Keratinocyte (primary cell): ENCODE measurements at regions not wholly inside any gene's neighbourhood (a gene's known extent, or its start where the extent isn't known, plus 50 kb on each side); places are given as distances from the start of the nearest gene placed in this dataset.

Experiments
- DNase-seq: peaks from one replicate; pipeline ENCODE4 v3.0.0-alpha.2; 2011; ENCODE audit warnings: low read depth, missing footprints, low spot score
- FAIRE-seq: peaks from 2 replicates; lab custom pipeline; 2011; peaks lifted over from hg19 to GRCh38; lab: Jason Lieb, UNC
- H2AFZ ChIP-seq: 2 replicates; pipeline ENCODE4 v1.6.0; 2012; ENCODE audit warnings: low read length, control low read depth, inconsistent platforms; ENCODE audit not compliant: control insufficient read depth
- H3K27ac ChIP-seq: 2 replicates; pipeline ENCODE4 v1.5.1; 2011; ENCODE audit warnings: low read length; ENCODE audit not compliant: control insufficient read depth, insufficient read depth
- H3K27me3 ChIP-seq: 3 replicates; pipeline ENCODE4 v1.6.0; 2011; ENCODE audit warnings: low read length; ENCODE audit not compliant: control insufficient read depth, insufficient read depth; ENCODE audit errors: extremely low read depth
- H3K36me3 ChIP-seq, 2 experiments: 2 replicates in 1 of 2; 3 replicates in 1 of 2; pipeline ENCODE4 v1.5.1; 2011; ENCODE audit warnings: low read length in 2 of 2, mild to moderate bottlenecking in 1 of 2; ENCODE audit not compliant: control insufficient read depth in 2 of 2, insufficient read depth in 2 of 2; ENCODE audit errors: extremely low read depth in 1 of 2
- H3K4me1 ChIP-seq: 3 replicates; pipeline ENCODE4 v1.5.1; 2011; ENCODE audit warnings: low read length; ENCODE audit not compliant: control insufficient read depth, insufficient read depth; ENCODE audit errors: extremely low read depth
- H3K4me2 ChIP-seq: 3 replicates; pipeline ENCODE4 v1.6.0; 2011; ENCODE audit warnings: low read depth, low read length; ENCODE audit not compliant: control insufficient read depth, insufficient read depth; ENCODE audit errors: extremely low read depth
- H3K4me3 ChIP-seq, 3 experiments: fragments of 200-600 bp in 1 of 3; sonication (generic) in 1 of 3; 2 replicates in 2 of 3; 3 replicates in 1 of 3; pipeline ENCODE4 v1.5.1; 2011 to 2016; ENCODE audit warnings: low read length in 3 of 3, mild to moderate bottlenecking in 3 of 3, control low read depth in 2 of 3, inconsistent platforms in 1 of 3, low read depth in 1 of 3, mixed read lengths in 1 of 3, mixed run types in 1 of 3, moderate library complexity in 1 of 3; ENCODE audit not compliant: control insufficient read depth in 2 of 3, insufficient read depth in 2 of 3; ENCODE audit errors: extremely low read depth in 1 of 3
- H3K79me2 ChIP-seq: 2 replicates; pipeline ENCODE4 v1.6.0; 2012; ENCODE audit warnings: low read length; ENCODE audit not compliant: control insufficient read depth, insufficient read depth
- H3K9ac ChIP-seq: 3 replicates; pipeline ENCODE4 v1.6.0; 2011; ENCODE audit warnings: low read length; ENCODE audit not compliant: control insufficient read depth, insufficient read depth; ENCODE audit errors: extremely low read depth
- H3K9me1 ChIP-seq: 3 replicates; pipeline ENCODE4 v1.6.0; 2011; ENCODE audit warnings: low read length; ENCODE audit not compliant: control insufficient read depth, insufficient read depth; ENCODE audit errors: extremely low read depth
- H3K9me3 ChIP-seq: 2 replicates; pipeline ENCODE4 v1.5.1; 2012; ENCODE audit warnings: low read depth, low read length; ENCODE audit not compliant: control insufficient read depth
- H4K20me1 ChIP-seq: 3 replicates; pipeline ENCODE4 v1.6.0; 2011; ENCODE audit warnings: low read length; ENCODE audit not compliant: control insufficient read depth, insufficient read depth; ENCODE audit errors: extremely low read depth
- EZH2 ChIP-seq: IDR thresholded peaks from one replicate; pipeline ENCODE4 v1.6.1; 2012; ENCODE audit warnings: inconsistent platforms, mild to moderate bottlenecking, low read length, moderate library complexity
- dilution Hi-C: fragments of 300-500 bp; cut with MboI; formaldehyde crosslinking; loops from one replicate; pipeline ENCODE4 v1.7.0; 2020; ENCODE audit warnings: low sequenced_read_pairs; ENCODE audit not compliant: extremely low pct_ligation_motif_present
- TF ChIP-seq, protein P1 (sequence below), 3 experiments: IDR thresholded peaks in 1 of 3; conservative IDR thresholded peaks in 1 of 3; optimal IDR thresholded peaks in 1 of 3; 2 replicates in 2 of 3; 3 replicates in 1 of 3; pipeline versions ENCODE3 to v1.5.1; 2011; ENCODE audit warnings: low read length in 3 of 3, mild to moderate bottlenecking in 3 of 3, moderate library complexity in 2 of 3, control low read depth in 1 of 3, inconsistent platforms in 1 of 3; ENCODE audit not compliant: insufficient read depth in 2 of 3; ENCODE audit errors: extremely low read depth in 1 of 3

- no peaks in the 10 kb centered on the region for H3K9me3 ChIP-seq
- no peaks in the 10 kb centered on the region for H3K36me3 ChIP-seq
- H3K79me2 ChIP-seq: no peaks in the 10 kb centered on the region
- DNase-seq: no peak
- H3K9me1 ChIP-seq: no peaks in the 10 kb centered on the region
- H3K27me3 ChIP-seq: no peaks in the 10 kb centered on the region
- H3K4me3 ChIP-seq: no peak overlapping the region
- no peak for FAIRE-seq
- H2AFZ ChIP-seq: no peak overlapping the region
- H3K9ac ChIP-seq: no peak overlapping the region
- no peak overlapping the region for H3K27ac ChIP-seq
- no peaks in the 10 kb centered on the region for H4K20me1 ChIP-seq
- H3K4me2 ChIP-seq: no peak overlapping the region
- TF ChIP-seq, protein P1, sequence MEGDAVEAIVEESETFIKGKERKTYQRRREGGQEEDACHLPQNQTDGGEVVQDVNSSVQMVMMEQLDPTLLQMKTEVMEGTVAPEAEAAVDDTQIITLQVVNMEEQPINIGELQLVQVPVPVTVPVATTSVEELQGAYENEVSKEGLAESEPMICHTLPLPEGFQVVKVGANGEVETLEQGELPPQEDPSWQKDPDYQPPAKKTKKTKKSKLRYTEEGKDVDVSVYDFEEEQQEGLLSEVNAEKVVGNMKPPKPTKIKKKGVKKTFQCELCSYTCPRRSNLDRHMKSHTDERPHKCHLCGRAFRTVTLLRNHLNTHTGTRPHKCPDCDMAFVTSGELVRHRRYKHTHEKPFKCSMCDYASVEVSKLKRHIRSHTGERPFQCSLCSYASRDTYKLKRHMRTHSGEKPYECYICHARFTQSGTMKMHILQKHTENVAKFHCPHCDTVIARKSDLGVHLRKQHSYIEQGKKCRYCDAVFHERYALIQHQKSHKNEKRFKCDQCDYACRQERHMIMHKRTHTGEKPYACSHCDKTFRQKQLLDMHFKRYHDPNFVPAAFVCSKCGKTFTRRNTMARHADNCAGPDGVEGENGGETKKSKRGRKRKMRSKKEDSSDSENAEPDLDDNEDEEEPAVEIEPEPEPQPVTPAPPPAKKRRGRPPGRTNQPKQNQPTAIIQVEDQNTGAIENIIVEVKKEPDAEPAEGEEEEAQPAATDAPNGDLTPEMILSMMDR (optimal IDR thresholded peaks at IDR 0.05 in 1 of 3, IDR thresholded peaks at IDR 0.05 in 1 of 3, conservative IDR thresholded peaks at IDR 0.05 in 1 of 3; ENCODE audit: extremely low read depth in 1 of 3, insufficient read depth in 2 of 3, low read length in 3 of 3): no peak
- no peak for TF ChIP-seq EZH2
- H3K4me1 ChIP-seq: no peaks in the 10 kb centered on the region
- dilution Hi-C loops: no loop called here
Measured at GRCh38 chrX:51836823-51837222, 56.6 kb upstream of the MAGED1 start.

GRCh38 chrX:51837451-51837850 is 56.0 kb upstream of the MAGED1 start:
- H3K27ac ChIP-seq: no peak overlapping the region
- FAIRE-seq: no peak
- dilution Hi-C loops: no loop called here

More at GRCh38 chrX:51837451-51837850, 56.0 kb upstream of the MAGED1 start:
- Histone ChIP-seq H3K79me2 (no peaks in the 10 kb centered on the region), H3K4me2 (no peak overlapping the region), H3K4me1 (no peaks in the 10 kb centered on the region), H3K9me1 (no peaks in the 10 kb centered on the region), H3K27me3 (no peaks in the 10 kb centered on the region), H3K9ac (no peak overlapping the region), H3K36me3 (no peaks in the 10 kb centered on the region), H3K9me3 (no peaks in the 10 kb centered on the region), H3K4me3 (no peak overlapping the region), H2AFZ (no peak overlapping the region), H4K20me1 (no peaks in the 10 kb centered on the region)
- no peak for DNase-seq
- no peak for TF ChIP-seq EZH2
- TF ChIP-seq, protein P1 (optimal IDR thresholded peaks at IDR 0.05 in 1 of 3, IDR thresholded peaks at IDR 0.05 in 1 of 3, conservative IDR thresholded peaks at IDR 0.05 in 1 of 3; ENCODE audit: extremely low read depth in 1 of 3, insufficient read depth in 2 of 3, low read length in 3 of 3): no peak
